ENCODE measurements at regions not wholly inside any gene's neighbourhood (a gene's known extent, or its start where the extent isn't known, plus 50 kb on each side); places are given as distances from the start of the nearest gene placed in this dataset.

DNA sequence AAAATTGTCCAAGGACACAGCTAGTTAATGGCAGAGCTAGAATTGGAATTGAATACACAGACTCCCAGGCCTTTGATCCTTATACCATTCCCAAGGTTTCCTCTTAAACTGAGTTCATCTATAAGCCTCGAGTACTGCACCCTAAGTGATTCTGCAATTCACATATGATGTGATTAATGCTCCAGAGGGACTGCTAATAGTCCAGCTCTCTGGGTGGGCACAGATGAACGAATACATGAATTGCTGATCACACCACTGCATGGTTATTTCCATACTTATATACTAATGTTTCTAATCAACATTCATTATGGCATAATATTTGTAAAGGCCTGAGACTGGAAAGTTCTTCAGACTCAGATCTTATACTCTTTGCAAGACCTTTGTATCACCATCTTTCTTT is 101.8 kb downstream of the NUFIP1 start:
- CTCF ChIA-PET: no interaction called here
- DNase-seq (ENCODE audit: low spot score): no peak
- POLR2A ChIA-PET (ENCODE audit: low non-redundant PET): no interaction called here
- TF ChIP-seq EZH2 (IDR thresholded peaks at IDR 0.05; ENCODE audit: borderline replicate concordance, low read depth, low read length, poor library complexity, severe bottlenecking): no peak
- TF ChIP-seq, protein P1, sequence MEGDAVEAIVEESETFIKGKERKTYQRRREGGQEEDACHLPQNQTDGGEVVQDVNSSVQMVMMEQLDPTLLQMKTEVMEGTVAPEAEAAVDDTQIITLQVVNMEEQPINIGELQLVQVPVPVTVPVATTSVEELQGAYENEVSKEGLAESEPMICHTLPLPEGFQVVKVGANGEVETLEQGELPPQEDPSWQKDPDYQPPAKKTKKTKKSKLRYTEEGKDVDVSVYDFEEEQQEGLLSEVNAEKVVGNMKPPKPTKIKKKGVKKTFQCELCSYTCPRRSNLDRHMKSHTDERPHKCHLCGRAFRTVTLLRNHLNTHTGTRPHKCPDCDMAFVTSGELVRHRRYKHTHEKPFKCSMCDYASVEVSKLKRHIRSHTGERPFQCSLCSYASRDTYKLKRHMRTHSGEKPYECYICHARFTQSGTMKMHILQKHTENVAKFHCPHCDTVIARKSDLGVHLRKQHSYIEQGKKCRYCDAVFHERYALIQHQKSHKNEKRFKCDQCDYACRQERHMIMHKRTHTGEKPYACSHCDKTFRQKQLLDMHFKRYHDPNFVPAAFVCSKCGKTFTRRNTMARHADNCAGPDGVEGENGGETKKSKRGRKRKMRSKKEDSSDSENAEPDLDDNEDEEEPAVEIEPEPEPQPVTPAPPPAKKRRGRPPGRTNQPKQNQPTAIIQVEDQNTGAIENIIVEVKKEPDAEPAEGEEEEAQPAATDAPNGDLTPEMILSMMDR (conservative IDR thresholded peaks at IDR 0.05; ENCODE audit: low read depth, low read length): no peak
- Histone ChIP-seq H3K4me3 (ENCODE audit: low read depth, low read length, poor library complexity, severe bottlenecking) (no peak overlapping the region), H3K36me3 (ENCODE audit: insufficient read depth, low read length, poor library complexity, severe bottlenecking) (no peaks in the 10 kb centered on the region), H3K9me3 (ENCODE audit: low read depth, low read length, poor library complexity, severe bottlenecking) (no peaks in the 10 kb centered on the region), H3K27me3 (replicated peaks; ENCODE audit: insufficient read depth, low read depth, low read length, poor library complexity) (no peaks in the 10 kb centered on the region), H3K4me1 (ENCODE audit: insufficient read depth, low read length, poor library complexity, severe bottlenecking) (no peaks in the 10 kb centered on the region), H3K27ac (ENCODE audit: low read depth, low read length, poor library complexity, severe bottlenecking) (no peak overlapping the region)
- intact Hi-C loops (cut with micrococcal nuclease; ENCODE audit: unreplicated experiment): no loop called here
- no TSS peak for BruUV-seq (replicated peaks)

DNA sequence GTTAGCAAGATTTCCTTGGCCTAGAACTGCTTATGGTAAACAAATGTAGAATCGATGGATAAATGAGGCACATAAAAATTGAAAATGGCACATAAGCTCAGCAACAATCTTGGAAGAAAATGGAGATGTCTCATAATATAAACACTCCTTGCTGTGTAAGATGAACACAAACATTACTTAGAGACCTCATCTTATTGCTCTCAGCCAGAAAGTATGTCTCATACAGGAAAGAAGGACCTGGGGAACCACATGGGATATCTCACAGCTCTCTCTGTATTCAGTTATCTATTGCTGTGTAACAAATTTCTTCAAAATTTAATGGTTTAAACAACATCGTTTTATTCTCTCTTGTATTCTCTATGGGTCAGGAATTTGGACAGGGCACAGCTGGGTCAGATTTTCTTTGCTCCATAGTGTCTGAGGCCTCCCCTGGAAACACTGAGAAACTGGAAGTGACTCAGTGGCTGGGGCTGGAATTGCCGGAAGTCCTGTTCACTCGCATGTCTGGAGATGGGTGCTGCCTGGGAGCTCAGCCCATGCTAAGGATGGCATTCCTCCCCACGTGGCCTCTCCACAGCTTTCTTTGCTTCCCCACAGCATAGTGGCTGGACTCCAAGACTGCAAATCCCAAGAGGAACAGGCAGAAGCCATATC is 105.1 kb downstream of the NUFIP1 start:
- no peak overlapping the region for H3K27ac ChIP-seq (ENCODE audit: low read depth, low read length, poor library complexity, severe bottlenecking)
- H3K4me1 ChIP-seq (ENCODE audit: insufficient read depth, low read length, poor library complexity, severe bottlenecking): no peaks in the 10 kb centered on the region
- DNase-seq (ENCODE audit: low spot score): no peak
- no peaks in the 10 kb centered on the region for H3K27me3 ChIP-seq (replicated peaks; ENCODE audit: insufficient read depth, low read depth, low read length, poor library complexity)
- no TSS peak for BruUV-seq (replicated peaks)
- no peaks in the 10 kb centered on the region for H3K36me3 ChIP-seq (ENCODE audit: insufficient read depth, low read length, poor library complexity, severe bottlenecking)
- ChIA-PET CTCF (no interaction called here), POLR2A (ENCODE audit: low non-redundant PET) (no interaction called here)
- intact Hi-C loops (cut with micrococcal nuclease; ENCODE audit: unreplicated experiment): no loop called here
- H3K9me3 ChIP-seq (ENCODE audit: low read depth, low read length, poor library complexity, severe bottlenecking): no peaks in the 10 kb centered on the region
- TF ChIP-seq EZH2 (IDR thresholded peaks at IDR 0.05; ENCODE audit: borderline replicate concordance, low read depth, low read length, poor library complexity, severe bottlenecking): no peak
- TF ChIP-seq, protein P1 (conservative IDR thresholded peaks at IDR 0.05; ENCODE audit: low read depth, low read length): no peak
- no peak overlapping the region for H3K4me3 ChIP-seq (ENCODE audit: low read depth, low read length, poor library complexity, severe bottlenecking)

DNA sequence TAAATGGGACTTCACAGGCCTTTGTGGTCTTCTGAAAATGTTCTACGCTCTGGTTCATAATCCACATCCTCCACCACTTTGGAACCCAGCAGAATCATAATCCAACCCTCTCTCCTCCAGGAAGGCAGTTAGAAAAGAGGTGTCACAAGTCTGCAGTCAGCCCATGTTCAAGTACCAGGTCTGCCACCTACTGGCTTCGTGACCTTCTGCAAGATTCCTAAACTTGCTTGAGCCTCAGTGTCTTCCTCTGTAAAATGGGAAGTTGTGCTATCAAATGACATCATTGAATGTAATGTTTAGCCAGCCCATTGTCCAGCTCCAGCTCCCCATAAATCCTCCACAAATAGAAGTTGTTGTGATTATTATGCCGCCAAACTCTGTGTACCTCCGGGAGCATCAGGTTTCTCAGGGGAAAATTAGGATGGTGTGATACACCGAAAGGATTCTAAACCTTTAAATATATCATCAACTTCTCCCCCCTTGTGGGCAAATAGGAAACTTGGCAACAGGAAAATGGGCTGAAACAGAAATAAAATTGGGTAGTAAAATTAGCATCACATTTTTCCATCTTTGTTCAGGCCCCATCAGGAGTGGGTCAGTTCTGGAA is 109.7 kb downstream of the NUFIP1 start:
- intact Hi-C loops (cut with micrococcal nuclease; ENCODE audit: unreplicated experiment): loop anchor here (5.0 kb wide), 1 partner anchor 397 kb away; no protein-coding TSS in a partner anchor
- Histone ChIP-seq H3K4me3 (ENCODE audit: low read depth, low read length, poor library complexity, severe bottlenecking) (no peak overlapping the region), H3K4me1 (ENCODE audit: insufficient read depth, low read length, poor library complexity, severe bottlenecking) (no peaks in the 10 kb centered on the region), H3K9me3 (ENCODE audit: low read depth, low read length, poor library complexity, severe bottlenecking) (no peaks in the 10 kb centered on the region), H3K36me3 (ENCODE audit: insufficient read depth, low read length, poor library complexity, severe bottlenecking) (no peaks in the 10 kb centered on the region), H3K27me3 (replicated peaks; ENCODE audit: insufficient read depth, low read depth, low read length, poor library complexity) (no peaks in the 10 kb centered on the region), H3K27ac (ENCODE audit: low read depth, low read length, poor library complexity, severe bottlenecking) (no peak overlapping the region)
- TF ChIP-seq, protein P1 (conservative IDR thresholded peaks at IDR 0.05; ENCODE audit: low read depth, low read length): peak; percentile 39
- no peak for TF ChIP-seq EZH2 (IDR thresholded peaks at IDR 0.05; ENCODE audit: borderline replicate concordance, low read depth, low read length, poor library complexity, severe bottlenecking)
- peak; percentile 50 for DNase-seq (ENCODE audit: low spot score)
- POLR2A ChIA-PET (ENCODE audit: low non-redundant PET): no interaction called here
- CTCF ChIA-PET: no interaction called here
- no TSS peak for BruUV-seq (replicated peaks)
